ENCODE measurements at regions not wholly inside any gene's neighbourhood (a gene's known extent, or its start where the extent isn't known, plus 50 kb on each side); places are given as distances from the start of the nearest gene placed in this dataset.

DNA sequence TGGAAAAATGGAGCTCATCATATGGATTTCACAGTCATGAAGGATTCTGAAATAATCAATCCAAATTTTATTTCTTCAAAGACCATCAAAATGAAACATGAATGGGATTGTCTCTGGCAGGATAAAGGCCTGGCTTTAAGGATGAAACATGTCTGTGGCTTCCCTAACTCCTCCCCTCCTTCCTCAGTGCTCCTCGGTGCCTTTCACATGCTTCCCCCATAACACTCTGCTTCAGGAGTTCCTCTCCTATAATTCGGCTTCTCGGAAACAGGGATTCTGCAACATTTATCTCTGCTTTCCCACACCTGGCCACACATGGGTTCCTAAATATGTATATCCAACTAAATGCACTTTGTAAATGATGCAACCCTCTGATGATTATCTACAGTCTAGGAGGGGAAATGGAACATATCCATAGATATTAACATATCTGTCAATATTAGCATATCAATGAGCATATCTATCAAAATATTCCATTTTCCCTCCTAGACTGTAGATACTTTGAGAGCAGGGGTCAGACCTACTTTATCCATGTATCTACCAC lies 153.8 kb downstream of the PLPP3 start:
- TF ChIP-seq, protein P1, sequence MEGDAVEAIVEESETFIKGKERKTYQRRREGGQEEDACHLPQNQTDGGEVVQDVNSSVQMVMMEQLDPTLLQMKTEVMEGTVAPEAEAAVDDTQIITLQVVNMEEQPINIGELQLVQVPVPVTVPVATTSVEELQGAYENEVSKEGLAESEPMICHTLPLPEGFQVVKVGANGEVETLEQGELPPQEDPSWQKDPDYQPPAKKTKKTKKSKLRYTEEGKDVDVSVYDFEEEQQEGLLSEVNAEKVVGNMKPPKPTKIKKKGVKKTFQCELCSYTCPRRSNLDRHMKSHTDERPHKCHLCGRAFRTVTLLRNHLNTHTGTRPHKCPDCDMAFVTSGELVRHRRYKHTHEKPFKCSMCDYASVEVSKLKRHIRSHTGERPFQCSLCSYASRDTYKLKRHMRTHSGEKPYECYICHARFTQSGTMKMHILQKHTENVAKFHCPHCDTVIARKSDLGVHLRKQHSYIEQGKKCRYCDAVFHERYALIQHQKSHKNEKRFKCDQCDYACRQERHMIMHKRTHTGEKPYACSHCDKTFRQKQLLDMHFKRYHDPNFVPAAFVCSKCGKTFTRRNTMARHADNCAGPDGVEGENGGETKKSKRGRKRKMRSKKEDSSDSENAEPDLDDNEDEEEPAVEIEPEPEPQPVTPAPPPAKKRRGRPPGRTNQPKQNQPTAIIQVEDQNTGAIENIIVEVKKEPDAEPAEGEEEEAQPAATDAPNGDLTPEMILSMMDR (IDR thresholded peaks at IDR 0.05): no peak
- TF ChIP-seq POLR2A (IDR thresholded peaks at IDR 0.05): no peak

All from tibial nerve (tissue), 3 donors.